ENCODE measurements at regions not wholly inside any gene's neighbourhood (a gene's known extent, or its start where the extent isn't known, plus 50 kb on each side); places are given as distances from the start of the nearest gene placed in this dataset.

GRCh38 chr5:154608531-154609011, 130.5 kb upstream of the HAND1 start:
- no peaks in the 10 kb centered on the region for H3K9me2 ChIP-seq (replicated peaks; ENCODE audit: low read length)
- TF ChIP-seq EZH2phosphoT487 (IDR thresholded peaks at IDR 0.05; ENCODE audit: borderline replicate concordance, low read length) (no peak), CTCF (conservative IDR thresholded peaks at IDR 0.05; ENCODE audit: low read depth, low read length) (no peak), EZH2 (IDR thresholded peaks at IDR 0.05; ENCODE audit: low read length, unreplicated experiment) (no peak)
- no peak overlapping the region for H3K27ac ChIP-seq (ENCODE audit: low read length)
- no peak overlapping the region for H3K4me2 ChIP-seq (ENCODE audit: low read length)
- no peaks in the 10 kb centered on the region for H3F3A ChIP-seq (ENCODE audit: low read length, unreplicated experiment)
- BruUV-seq (replicated peaks), result no TSS peak
- no peaks in the 10 kb centered on the region for H3K36me3 ChIP-seq (ENCODE audit: low read depth, low read length)
- H3K9ac ChIP-seq (ENCODE audit: low read length), result no peak overlapping the region
- ATAC-seq (no peak), DNase-seq (no peak)
- no peak overlapping the region for H3K4me3 ChIP-seq (ENCODE audit: low read length)
- H4K20me1 ChIP-seq (ENCODE audit: low read length), result no peaks in the 10 kb centered on the region
- no peaks in the 10 kb centered on the region for H3K9me3 ChIP-seq (ENCODE audit: low read length)
- H3K4me1 ChIP-seq (ENCODE audit: insufficient read depth, low read length), result peaks cover 6% of the 10 kb centered on the region; the same call in 1 of the 2 replicates
- CTCF ChIA-PET, result no interaction called here
- POLR2A ChIA-PET (ENCODE audit: unreplicated experiment), result no interaction called here
- intact Hi-C loops (cut with micrococcal nuclease), result no loop called here
- H2AFZ ChIP-seq (ENCODE audit: low read length), result no peak overlapping the region
- H3K27me3 ChIP-seq (ENCODE audit: low read length), result peaks cover 20% of the 10 kb centered on the region; the same call in 1 of the 2 replicates
- no peaks in the 10 kb centered on the region for H3K79me2 ChIP-seq (ENCODE audit: low read length)

GRCh38 chr5:154607746-154608145, 129.7 kb upstream of the HAND1 start:
- H3K27ac ChIP-seq (ENCODE audit: low read length), result no peak overlapping the region

More at GRCh38 chr5:154607746-154608145, 129.7 kb upstream of the HAND1 start:
- no peaks in the 10 kb centered on the region for H3K9me3 ChIP-seq (ENCODE audit: low read length)
- H3K36me3 ChIP-seq (ENCODE audit: low read depth, low read length), result no peaks in the 10 kb centered on the region
- DNase-seq (no peak), ATAC-seq (no peak)
- ChIA-PET CTCF (no interaction called here), POLR2A (ENCODE audit: unreplicated experiment) (no interaction called here)
- TF ChIP-seq EZH2 (IDR thresholded peaks at IDR 0.05; ENCODE audit: low read length, unreplicated experiment), result no peak
- no peak for TF ChIP-seq CTCF (conservative IDR thresholded peaks at IDR 0.05; ENCODE audit: low read depth, low read length)
- TF ChIP-seq EZH2phosphoT487 (IDR thresholded peaks at IDR 0.05; ENCODE audit: borderline replicate concordance, low read length), result no peak
- H3K27me3 ChIP-seq (ENCODE audit: low read length), result peaks cover 20% of the 10 kb centered on the region; the same call in 1 of the 2 replicates
- H3F3A ChIP-seq (ENCODE audit: low read length, unreplicated experiment), result no peaks in the 10 kb centered on the region
- no peaks in the 10 kb centered on the region for H3K79me2 ChIP-seq (ENCODE audit: low read length)
- H3K4me2 ChIP-seq (ENCODE audit: low read length), result no peak overlapping the region
- no peak overlapping the region for H2AFZ ChIP-seq (ENCODE audit: low read length)
- no peak overlapping the region for H3K4me3 ChIP-seq (ENCODE audit: low read length)
- peaks cover 6% of the 10 kb centered on the region; the same call in 1 of the 2 replicates for H3K4me1 ChIP-seq (ENCODE audit: insufficient read depth, low read length)
- no peaks in the 10 kb centered on the region for H4K20me1 ChIP-seq (ENCODE audit: low read length)
- no TSS peak for BruUV-seq (replicated peaks)
- intact Hi-C loops (cut with micrococcal nuclease), result no loop called here
- no peaks in the 10 kb centered on the region for H3K9me2 ChIP-seq (replicated peaks; ENCODE audit: low read length)
- no peak overlapping the region for H3K9ac ChIP-seq (ENCODE audit: low read length)
